SK-N-SH (cell line): ENCODE measurements at regions not wholly inside any gene's neighbourhood (a gene's known extent, or its start where the extent isn't known, plus 50 kb on each side); places are given as distances from the start of the nearest gene placed in this dataset.

Experiments used
- EP300 ChIP-seq, 2 experiments: IDR thresholded peaks; 2 replicates each; pipeline versions ENCODE4 v1.4.0 to v1.6.1; 2012; ENCODE audit warnings: borderline replicate concordance in 1 of 2, low read depth in 1 of 2, low read length in 1 of 2
- GABPA ChIP-seq: IDR thresholded peaks from 2 replicates; pipeline ENCODE4 v1.4.0; 2012; ENCODE audit warnings: low read depth, mild to moderate bottlenecking
- GATA2 ChIP-seq: sonication (generic); formaldehyde crosslinking; IDR thresholded peaks from 2 replicates; pipeline ENCODE4 v1.5.0; 2020; ENCODE audit warnings: mild to moderate bottlenecking, missing genetic modification reagents
- NFIC ChIP-seq: IDR thresholded peaks from 2 replicates; pipeline ENCODE4 v1.4.0; 2012; ENCODE audit warnings: borderline replicate concordance
- YY1 ChIP-seq: IDR thresholded peaks from 2 replicates; pipeline ENCODE4 v1.4.0; 2012; ENCODE audit warnings: low read depth, mild to moderate bottlenecking
- TF ChIP-seq, protein P1 (sequence below): fragments of 200-600 bp; sonication (generic); IDR thresholded peaks from 2 replicates; pipeline ENCODE4 v1.6.1; 2017; ENCODE audit warnings: antibody characterized with exemption, mild to moderate bottlenecking, moderate library complexity
- TF ChIP-seq, protein P2 (sequence below): IDR thresholded peaks from 2 replicates; pipeline ENCODE4 v1.4.0; 2012; ENCODE audit warnings: low read depth, borderline replicate concordance
- TF ChIP-seq, protein P3 (sequence below): IDR thresholded peaks from 2 replicates; pipeline ENCODE4; 2012

GRCh38 chr3:55292360-55292759, 194.7 kb downstream of the WNT5A start:
- TF ChIP-seq, protein P1, sequence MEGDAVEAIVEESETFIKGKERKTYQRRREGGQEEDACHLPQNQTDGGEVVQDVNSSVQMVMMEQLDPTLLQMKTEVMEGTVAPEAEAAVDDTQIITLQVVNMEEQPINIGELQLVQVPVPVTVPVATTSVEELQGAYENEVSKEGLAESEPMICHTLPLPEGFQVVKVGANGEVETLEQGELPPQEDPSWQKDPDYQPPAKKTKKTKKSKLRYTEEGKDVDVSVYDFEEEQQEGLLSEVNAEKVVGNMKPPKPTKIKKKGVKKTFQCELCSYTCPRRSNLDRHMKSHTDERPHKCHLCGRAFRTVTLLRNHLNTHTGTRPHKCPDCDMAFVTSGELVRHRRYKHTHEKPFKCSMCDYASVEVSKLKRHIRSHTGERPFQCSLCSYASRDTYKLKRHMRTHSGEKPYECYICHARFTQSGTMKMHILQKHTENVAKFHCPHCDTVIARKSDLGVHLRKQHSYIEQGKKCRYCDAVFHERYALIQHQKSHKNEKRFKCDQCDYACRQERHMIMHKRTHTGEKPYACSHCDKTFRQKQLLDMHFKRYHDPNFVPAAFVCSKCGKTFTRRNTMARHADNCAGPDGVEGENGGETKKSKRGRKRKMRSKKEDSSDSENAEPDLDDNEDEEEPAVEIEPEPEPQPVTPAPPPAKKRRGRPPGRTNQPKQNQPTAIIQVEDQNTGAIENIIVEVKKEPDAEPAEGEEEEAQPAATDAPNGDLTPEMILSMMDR: no peak
- TF ChIP-seq YY1 (no peak), GATA2 (CRISPR knock-in tag) (no peak), EP300 (IDR thresholded peaks at IDR 0.05; ENCODE audit: borderline replicate concordance in 1 of 2, low read depth in 1 of 2, low read length in 1 of 2) (no peak), NFIC (no peak), GABPA (no peak)
- TF ChIP-seq, protein P2, sequence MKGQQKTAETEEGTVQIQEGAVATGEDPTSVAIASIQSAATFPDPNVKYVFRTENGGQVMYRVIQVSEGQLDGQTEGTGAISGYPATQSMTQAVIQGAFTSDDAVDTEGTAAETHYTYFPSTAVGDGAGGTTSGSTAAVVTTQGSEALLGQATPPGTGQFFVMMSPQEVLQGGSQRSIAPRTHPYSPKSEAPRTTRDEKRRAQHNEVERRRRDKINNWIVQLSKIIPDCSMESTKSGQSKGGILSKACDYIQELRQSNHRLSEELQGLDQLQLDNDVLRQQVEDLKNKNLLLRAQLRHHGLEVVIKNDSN: no peak
- TF ChIP-seq, protein P3, sequence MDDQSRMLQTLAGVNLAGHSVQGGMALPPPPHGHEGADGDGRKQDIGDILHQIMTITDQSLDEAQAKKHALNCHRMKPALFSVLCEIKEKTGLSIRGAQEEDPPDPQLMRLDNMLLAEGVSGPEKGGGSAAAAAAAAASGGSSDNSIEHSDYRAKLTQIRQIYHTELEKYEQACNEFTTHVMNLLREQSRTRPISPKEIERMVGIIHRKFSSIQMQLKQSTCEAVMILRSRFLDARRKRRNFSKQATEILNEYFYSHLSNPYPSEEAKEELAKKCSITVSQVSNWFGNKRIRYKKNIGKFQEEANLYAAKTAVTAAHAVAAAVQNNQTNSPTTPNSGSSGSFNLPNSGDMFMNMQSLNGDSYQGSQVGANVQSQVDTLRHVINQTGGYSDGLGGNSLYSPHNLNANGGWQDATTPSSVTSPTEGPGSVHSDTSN: no peak
